ENCODE measurements at regions not wholly inside any gene's neighbourhood (a gene's known extent, or its start where the extent isn't known, plus 50 kb on each side); places are given as distances from the start of the nearest gene placed in this dataset.

- Histone ChIP-seq H3K4me1 (peaks cover 6 to 12% (median 7%) of the 10 kb centered on the region in 4 donors), H3K27ac (no peak overlapping the region), H3K36me3 (no peaks in the 10 kb centered on the region), H3K27me3 (no peaks in the 10 kb centered on the region), H3K4me3 (no peak overlapping the region), H3K9me3 (no peaks in the 10 kb centered on the region)
- no peak for TF ChIP-seq CTCF (IDR thresholded peaks at IDR 0.05)
- DNase-seq (no peak), ATAC-seq (ENCODE audit: low FRiP score in 2 of 2) (peak in 1 of 2 donors; percentile 17)
- WGBS, 2 donors: 37 to 42% methylated on average over 4 of the region's 4 CpGs
Measured at GRCh38 chr19:31961191-31961590, 384.2 kb upstream of the ZNF507 start.

GRCh38 chr19:31961667-31962066 is 383.7 kb upstream of the ZNF507 start:
- peaks cover 6 to 12% (median 7%) of the 10 kb centered on the region in 4 donors for H3K4me1 ChIP-seq
- WGBS, 2 donors: 44 to 49% methylated on average over 3 of the region's 3 CpGs

GRCh38 chr19:31962561-31962996 is 382.8 kb upstream of the ZNF507 start:
- 16 to 21% methylated on average over 5 of the region's 5 CpGs for WGBS, 2 donors
- H3K27ac ChIP-seq: no peak overlapping the region
- H3K36me3 ChIP-seq: no peaks in the 10 kb centered on the region
- H3K4me1 ChIP-seq: peaks cover 6 to 13% (median 7%) of the 10 kb centered on the region in 4 donors
- no peaks in the 10 kb centered on the region for H3K9me3 ChIP-seq
- H3K27me3 ChIP-seq: no peaks in the 10 kb centered on the region
- TF ChIP-seq POLR2A (IDR thresholded peaks at IDR 0.05) (no peak), EP300 (IDR thresholded peaks at IDR 0.05) (no peak), CTCF (IDR thresholded peaks at IDR 0.05) (no peak), POLR2AphosphoS5 (IDR thresholded peaks at IDR 0.05) (no peak)
- ATAC-seq (ENCODE audit: low FRiP score in 2 of 2) (no peak), DNase-seq (no peak)
- H3K4me3 ChIP-seq: no peak overlapping the region

More at GRCh38 chr19:31961667-31962066, 383.7 kb upstream of the ZNF507 start:
- Histone ChIP-seq H3K27me3 (no peaks in the 10 kb centered on the region), H3K36me3 (no peaks in the 10 kb centered on the region), H3K27ac (no peak overlapping the region), H3K4me3 (no peak overlapping the region), H3K9me3 (no peaks in the 10 kb centered on the region)
- TF ChIP-seq POLR2A (IDR thresholded peaks at IDR 0.05) (no peak), EP300 (IDR thresholded peaks at IDR 0.05) (no peak), POLR2AphosphoS5 (IDR thresholded peaks at IDR 0.05) (no peak), CTCF (IDR thresholded peaks at IDR 0.05) (no peak)
- ATAC-seq (ENCODE audit: low FRiP score in 2 of 2) (no peak), DNase-seq (no peak)

- no peaks in the 10 kb centered on the region for H3K36me3 ChIP-seq
- no peaks in the 10 kb centered on the region for H3K27me3 ChIP-seq
- peaks cover 6 to 19% (median 7%) of the 10 kb centered on the region in 4 donors for H3K4me1 ChIP-seq
- ATAC-seq (ENCODE audit: low FRiP score in 2 of 2): no peak
- no peak for DNase-seq
- WGBS, 2 donors: 77 to 87% methylated on average over 4 of the region's 4 CpGs
- no peak overlapping the region for H3K27ac ChIP-seq
- TF ChIP-seq EP300 (IDR thresholded peaks at IDR 0.05): no peak
- no peak overlapping the region for H3K4me3 ChIP-seq
- H3K9me3 ChIP-seq: no peaks in the 10 kb centered on the region
Measured at GRCh38 chr19:31963746-31964145, 381.7 kb upstream of the ZNF507 start.

GRCh38 chr19:31969016-31969415 is 376.4 kb upstream of the ZNF507 start:
- no peak overlapping the region for H3K4me3 ChIP-seq
- no peaks in the 10 kb centered on the region for H3K27me3 ChIP-seq
- no peaks in the 10 kb centered on the region for H3K9me3 ChIP-seq
- peaks cover 0 to 6% (median 0%) of the 10 kb centered on the region in 4 donors for H3K4me1 ChIP-seq
- H3K27ac ChIP-seq: no peak overlapping the region
- no peaks in the 10 kb centered on the region for H3K36me3 ChIP-seq
- TF ChIP-seq CTCF (IDR thresholded peaks at IDR 0.05) (no peak), EP300 (IDR thresholded peaks at IDR 0.05) (no peak), POLR2AphosphoS5 (IDR thresholded peaks at IDR 0.05) (no peak), POLR2A (IDR thresholded peaks at IDR 0.05) (no peak)
- 65 to 70% methylated on average over 5 of the region's 5 CpGs for WGBS, 2 donors
- ATAC-seq (ENCODE audit: low FRiP score in 2 of 2): no peak
- DNase-seq: no peak

Measured in upper lobe of left lung (tissue), 6 donors.